Heart left ventricle (tissue), 13 donors: ENCODE measurements at regions not wholly inside any gene's neighbourhood (a gene's known extent, or its start where the extent isn't known, plus 50 kb on each side); places are given as distances from the start of the nearest gene placed in this dataset.

ENCODE experiments used
- CTCF ChIP-seq, 12 donors: fragments of 200-600 bp; sonication (generic) in 4 of 12; IDR thresholded peaks; one replicate each; pipeline versions ENCODE4 v1.5.0 to v1.8.0; 2018 to 2022; ENCODE audit warnings: antibody characterized with exemption in 12 of 12, mild to moderate bottlenecking in 5 of 12
- POLR2A ChIP-seq, 2 donors: fragments of 450-650 bp; IDR thresholded peaks; one replicate each; pipeline ENCODE4 v1.6.1; 2017; ENCODE audit warnings: antibody characterized with exemption in 2 of 2, mild to moderate bottlenecking in 2 of 2, moderate library complexity in 2 of 2
- donor health status: ischemic (EF 13 %, LVEDD 7.1; RV severe dilation, severe dysfunction).
- donor health status: DM: no; HTN: yes; CAD: no.
- donor health status: DM: no; HTN: no; CAD: no.
- donor health status: ischemic (EF 25% LVEDD 6.9; RV normal size, moderate dysfunction).
- donor health status: ischemic (EF 25% LVEDD 5.7; RV mildly dilated, moderate dysfunction).
- donor health status: ischemic (EF 35%, LVEDD 5.7; RV mildly dilated, moderate dysfunction).
- donor health status: nonischemic (EF 11% LVEDD 7.7; RV severe dilation, severe dysfunction).
- donor health status: DM: yes; HTN: yes; CAD: no.
- donor health status: PGD.
- donor health status: ischemic (EF 29% LVEDD 5.4; RV normal size, mild dysfunction).
- donor health status: nonischemic (EF 23%, LVEDD 6.1; RV moderate dilation, normal function).

- TF ChIP-seq CTCF (IDR thresholded peaks at IDR 0.05): no peak
- no peak for TF ChIP-seq POLR2A (IDR thresholded peaks at IDR 0.05)
Observed at GRCh38 chr5:68953231-68953874, 140.5 kb upstream of the SLC30A5 start.
